PC-9 (cell line): ENCODE measurements at regions not wholly inside any gene's neighbourhood (a gene's known extent, or its start where the extent isn't known, plus 50 kb on each side); places are given as distances from the start of the nearest gene placed in this dataset.

Experiments used
- CTCF ChIP-seq: fragments of 200-600 bp; sonication (generic); conservative IDR thresholded peaks from 2 replicates; pipeline ENCODE4 v1.6.1; 2017; ENCODE audit warnings: mixed run types, antibody characterized with exemption, mild to moderate bottlenecking, moderate library complexity
- EZH2 ChIP-seq: fragments of 200-600 bp; sonication (generic); IDR thresholded peaks from 2 replicates; pipeline ENCODE4 v1.8.0; 2017; ENCODE audit warnings: antibody characterized with exemption, low read depth

GRCh38 chr11:112751329-112751728 is 209.9 kb upstream of the NCAM1 start:
- TF ChIP-seq CTCF (no peak), EZH2 (no peak)
